IMR-90 (cell line): ENCODE measurements at regions not wholly inside any gene's neighbourhood (a gene's known extent, or its start where the extent isn't known, plus 50 kb on each side); places are given as distances from the start of the nearest gene placed in this dataset.

Source experiments
- ATAC-seq: fragments of 200-7000 bp; cut with Tn5 transposase; 2 replicates; pipeline ENCODE4 v1.9.1; 2020; ENCODE audit warnings: low read depth, mild to moderate bottlenecking, moderate library complexity
- BruUV-seq: library from RNA; stranded (reverse); fragments of 400-500 nt; replicated peaks from 2 replicates; lab custom pipeline; 2021; lab: Mats Ljungman, UMichigan
- CTCF ChIA-PET: fragments of 300-600 bp; formaldehyde crosslinking; extraction: SDS; loops from one replicate; lab custom pipeline; 2021; ENCODE audit warnings: antibody characterized with exemption; lab: Yijun Ruan, JAX
- POLR2A ChIA-PET: fragments of 300-600 bp; sonication (Branson Sonifier 250); formaldehyde crosslinking; loops from one replicate; lab custom pipeline; 2022; ENCODE audit warnings: antibody characterized with exemption; ENCODE audit not compliant: unreplicated experiment; lab: Charles Lee
- DNase-seq: peaks from one replicate; pipeline ENCODE4 v3.0.0; 2013
- H2AFZ ChIP-seq: replicated peaks from 2 replicates; pipeline ENCODE3; 2013; ENCODE audit warnings: low read length, mild to moderate bottlenecking; ENCODE audit not compliant: poor library complexity
- H2AK5ac ChIP-seq: 2 replicates; pipeline ENCODE4 v1.6.1; 2013; ENCODE audit warnings: low read depth, low read length, inconsistent platforms
- H2AK9ac ChIP-seq: replicated peaks from 2 replicates; pipeline ENCODE3; 2013; ENCODE audit warnings: mild to moderate bottlenecking, low read depth, low read length, moderate library complexity; ENCODE audit not compliant: poor library complexity
- H2BK120ac ChIP-seq: 2 replicates; pipeline ENCODE4 v1.6.1; 2013; ENCODE audit warnings: low read depth, low read length, inconsistent platforms
- H2BK15ac ChIP-seq: 3 replicates; pipeline ENCODE4 v1.6.1; 2013; ENCODE audit warnings: low read depth, low read length, inconsistent platforms
- H2BK20ac ChIP-seq: 2 replicates; pipeline ENCODE4 v1.6.1; 2013; ENCODE audit warnings: low read depth, mild to moderate bottlenecking, inconsistent platforms, low read length, moderate library complexity
- H2BK5ac ChIP-seq: 2 replicates; pipeline ENCODE4 v1.6.1; 2013; ENCODE audit warnings: mild to moderate bottlenecking, low read depth, low read length, inconsistent platforms; ENCODE audit not compliant: poor library complexity, severe bottlenecking
- H3K14ac ChIP-seq: replicated peaks from 2 replicates; pipeline ENCODE4 v1.6.1; 2013; ENCODE audit warnings: low read depth, low read length, inconsistent platforms
- H3K18ac ChIP-seq: 2 replicates; pipeline ENCODE4 v1.6.1; 2013; ENCODE audit warnings: low read depth, low read length, control low read depth
- H3K23ac ChIP-seq: 2 replicates; pipeline ENCODE4 v1.6.1; 2013; ENCODE audit warnings: low read depth, low read length, inconsistent platforms
- H3K27ac ChIP-seq: 2 replicates; pipeline ENCODE4 v1.5.1; 2013; ENCODE audit warnings: mild to moderate bottlenecking, control low read depth, low read length; ENCODE audit not compliant: insufficient read depth
- H3K27me3 ChIP-seq: 2 replicates; pipeline ENCODE4 v1.6.1; 2013; ENCODE audit warnings: low read length; ENCODE audit not compliant: control insufficient read depth, insufficient read depth
- H3K36me3 ChIP-seq: 2 replicates; pipeline ENCODE4 v1.6.1; 2013; ENCODE audit warnings: low read length, mixed read lengths; ENCODE audit not compliant: control insufficient read depth, insufficient read depth
- H3K4ac ChIP-seq: 2 replicates; pipeline ENCODE4 v1.6.1; 2013; ENCODE audit warnings: low read depth, low read length, inconsistent platforms
- H3K4me1 ChIP-seq: 2 replicates; pipeline ENCODE4 v1.6.1; 2013; ENCODE audit warnings: low read length, mixed read lengths; ENCODE audit not compliant: control insufficient read depth, insufficient read depth
- H3K4me2 ChIP-seq: 2 replicates; pipeline ENCODE4 v1.6.1; 2013; ENCODE audit warnings: low read depth, mild to moderate bottlenecking, control low read depth, low read length, moderate library complexity
- H3K4me3 ChIP-seq: 2 replicates; pipeline ENCODE4 v1.5.1; 2013; ENCODE audit warnings: low read depth, mild to moderate bottlenecking, control low read depth, low read length, moderate library complexity; ENCODE audit not compliant: insufficient read depth
- H3K56ac ChIP-seq: 2 replicates; pipeline ENCODE4 v1.6.1; 2013; ENCODE audit warnings: low read length, inconsistent platforms; ENCODE audit not compliant: insufficient read depth; ENCODE audit errors: extremely low read depth
- H3K79me1 ChIP-seq, 2 experiments: 2 replicates each; pipeline ENCODE4 v1.6.1; 2013; ENCODE audit warnings: low read length in 2 of 2, inconsistent platforms in 1 of 2, low read depth in 1 of 2
- H3K9ac ChIP-seq: 2 replicates; pipeline ENCODE4 v1.6.1; 2013; ENCODE audit warnings: low read depth, low read length, control low read depth
- H3K9me1 ChIP-seq: 2 replicates; pipeline ENCODE4 v1.6.1; 2013; ENCODE audit warnings: low read length, inconsistent platforms; ENCODE audit not compliant: insufficient read depth
- H3K9me3 ChIP-seq: 2 replicates; pipeline ENCODE4 v1.6.1; 2013; ENCODE audit warnings: low read length; ENCODE audit not compliant: control insufficient read depth, insufficient read depth
- H4K20me1 ChIP-seq: 2 replicates; pipeline ENCODE4 v1.6.1; 2013; ENCODE audit warnings: low read length, inconsistent platforms; ENCODE audit not compliant: insufficient read depth
- H4K5ac ChIP-seq: 2 replicates; pipeline ENCODE4 v1.6.1; 2013; ENCODE audit warnings: mild to moderate bottlenecking, low read depth, low read length, control low read depth
- H4K8ac ChIP-seq, 2 experiments: 2 replicates each; pipeline ENCODE4 v1.6.1; 2013; ENCODE audit warnings: low read depth in 2 of 2, low read length in 2 of 2, control low read depth in 1 of 2, inconsistent platforms in 1 of 2
- H4K91ac ChIP-seq: 2 replicates; pipeline ENCODE4 v1.6.1; 2013; ENCODE audit warnings: low read depth, low read length, inconsistent platforms; ENCODE audit not compliant: insufficient read depth
- BHLHE40 ChIP-seq: fragments of 150-350 bp; IDR thresholded peaks from 2 replicates; pipeline ENCODE4 v1.6.1; 2016; ENCODE audit warnings: mild to moderate bottlenecking, low read depth, low read length
- FOS ChIP-seq: fragments of 150-350 bp; IDR thresholded peaks from 2 replicates; pipeline ENCODE4 v1.6.1; 2016; ENCODE audit warnings: low read depth, low read length
- WGBS, 2 experiments: methylation state at CpG; one replicate each; pipeline versions ENCODE4 v1.1.5 to v1.1.7; 2013; ENCODE audit warnings: missing lambda C conversion rate in 2 of 2; ENCODE audit not compliant: insufficient read length in 1 of 2; ENCODE audit errors: extremely low coverage in 2 of 2; 5-methylcytosine and 5-hydroxymethylcytosine counted together
- dilution Hi-C: fragments of 300-500 bp; cut with HindIII; formaldehyde crosslinking; loops from one replicate; pipeline ENCODE4 v1.14.3; 2018; ENCODE audit warnings: low sequenced_read_pairs; ENCODE audit not compliant: unreplicated experiment
- in situ Hi-C: fragments of 300-500 bp; cut with MboI; formaldehyde crosslinking; loops from 3 replicates; pipeline ENCODE4 v1.14.3; 2019; ENCODE audit warnings: low sequenced_read_pairs, inconsistent platforms, mixed read lengths
- intact Hi-C: fragments of 100-400 bp; cut with micrococcal nuclease; formaldehyde crosslinking; loops from 2 replicates; pipeline ENCODE4 v1.10.0; 2022
- TF ChIP-seq, protein P1 (sequence below): fragments of 150-350 bp; IDR thresholded peaks from 2 replicates; pipeline ENCODE4 v1.6.1; 2016; ENCODE audit warnings: low read depth, mild to moderate bottlenecking, low read length, moderate library complexity, borderline replicate concordance
- TF ChIP-seq, protein P2 (sequence below): conservative IDR thresholded peaks from 2 replicates; pipeline ENCODE4 v1.5.1; 2012; ENCODE audit warnings: mild to moderate bottlenecking, low read depth, low read length, improper control_type of control experiment

DNA sequence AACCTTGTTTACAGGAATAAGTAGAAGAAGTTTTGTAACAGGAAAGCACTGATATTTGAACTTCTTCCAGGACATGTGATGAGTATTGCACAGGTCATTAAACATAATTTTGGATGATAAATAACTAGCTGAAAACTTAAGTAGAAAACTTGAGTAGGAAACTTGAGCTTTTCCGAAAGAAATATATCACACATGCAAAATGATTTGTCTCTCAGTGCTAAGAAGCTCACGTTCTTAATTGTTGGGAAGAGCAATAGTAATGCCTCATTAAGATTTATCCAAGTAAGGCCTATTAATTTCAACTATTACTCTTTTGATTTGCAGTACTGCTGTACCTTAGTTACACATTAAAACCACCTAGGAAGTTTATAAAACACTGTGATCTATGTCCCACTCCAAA, 1921.9 kb upstream of the LRRTM1 start:
- TF ChIP-seq BHLHE40 = no peak
- TF ChIP-seq, protein P1, sequence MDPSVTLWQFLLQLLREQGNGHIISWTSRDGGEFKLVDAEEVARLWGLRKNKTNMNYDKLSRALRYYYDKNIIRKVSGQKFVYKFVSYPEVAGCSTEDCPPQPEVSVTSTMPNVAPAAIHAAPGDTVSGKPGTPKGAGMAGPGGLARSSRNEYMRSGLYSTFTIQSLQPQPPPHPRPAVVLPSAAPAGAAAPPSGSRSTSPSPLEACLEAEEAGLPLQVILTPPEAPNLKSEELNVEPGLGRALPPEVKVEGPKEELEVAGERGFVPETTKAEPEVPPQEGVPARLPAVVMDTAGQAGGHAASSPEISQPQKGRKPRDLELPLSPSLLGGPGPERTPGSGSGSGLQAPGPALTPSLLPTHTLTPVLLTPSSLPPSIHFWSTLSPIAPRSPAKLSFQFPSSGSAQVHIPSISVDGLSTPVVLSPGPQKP = no peak
- TF ChIP-seq, protein P2, sequence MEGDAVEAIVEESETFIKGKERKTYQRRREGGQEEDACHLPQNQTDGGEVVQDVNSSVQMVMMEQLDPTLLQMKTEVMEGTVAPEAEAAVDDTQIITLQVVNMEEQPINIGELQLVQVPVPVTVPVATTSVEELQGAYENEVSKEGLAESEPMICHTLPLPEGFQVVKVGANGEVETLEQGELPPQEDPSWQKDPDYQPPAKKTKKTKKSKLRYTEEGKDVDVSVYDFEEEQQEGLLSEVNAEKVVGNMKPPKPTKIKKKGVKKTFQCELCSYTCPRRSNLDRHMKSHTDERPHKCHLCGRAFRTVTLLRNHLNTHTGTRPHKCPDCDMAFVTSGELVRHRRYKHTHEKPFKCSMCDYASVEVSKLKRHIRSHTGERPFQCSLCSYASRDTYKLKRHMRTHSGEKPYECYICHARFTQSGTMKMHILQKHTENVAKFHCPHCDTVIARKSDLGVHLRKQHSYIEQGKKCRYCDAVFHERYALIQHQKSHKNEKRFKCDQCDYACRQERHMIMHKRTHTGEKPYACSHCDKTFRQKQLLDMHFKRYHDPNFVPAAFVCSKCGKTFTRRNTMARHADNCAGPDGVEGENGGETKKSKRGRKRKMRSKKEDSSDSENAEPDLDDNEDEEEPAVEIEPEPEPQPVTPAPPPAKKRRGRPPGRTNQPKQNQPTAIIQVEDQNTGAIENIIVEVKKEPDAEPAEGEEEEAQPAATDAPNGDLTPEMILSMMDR = no peak
- no peak for TF ChIP-seq FOS
- Histone ChIP-seq H3K27me3 (no peaks in the 10 kb centered on the region), H3K4me1 (no peaks in the 10 kb centered on the region), H2BK5ac (no peak overlapping the region), H4K91ac (no peak overlapping the region), H3K9ac (no peak overlapping the region), H3K18ac (no peak overlapping the region), H4K8ac (no peak overlapping the region), H3K9me3 (no peaks in the 10 kb centered on the region), H2BK20ac (no peak overlapping the region), H2AFZ (no peak overlapping the region), H3K9me1 (no peaks in the 10 kb centered on the region), H3K27ac (no peak overlapping the region), H3K56ac (no peak overlapping the region), H4K20me1 (no peaks in the 10 kb centered on the region), H2AK5ac (no peak overlapping the region), H3K14ac (no peak overlapping the region), H2AK9ac (no peak overlapping the region), H4K5ac (no peak overlapping the region), H3K79me1 (no peaks in the 10 kb centered on the region), H3K4me2 (no peak overlapping the region), H3K36me3 (no peaks in the 10 kb centered on the region), H3K4ac (no peak overlapping the region), H3K23ac (no peak overlapping the region), H2BK120ac (no peak overlapping the region), H2BK15ac (no peak overlapping the region), H3K4me3 (no peak overlapping the region)
- no TSS peak for BruUV-seq
- in situ Hi-C loops = no loop called here
- no peak for DNase-seq
- no peak for ATAC-seq
- dilution Hi-C loops = no loop called here
- CTCF ChIA-PET = no interaction called here
- intact Hi-C loops = no loop called here
- WGBS, 2 experiments = no CpG with 5 or more reads among the region's 2 CpGs
- POLR2A ChIA-PET = no interaction called here
